Thymus (tissue), 11 donors: ENCODE measurements at regions not wholly inside any gene's neighbourhood (a gene's known extent, or its start where the extent isn't known, plus 50 kb on each side); places are given as distances from the start of the nearest gene placed in this dataset.
"Not testable (repeated sequence)": the region's sequence is repeated elsewhere in the genome, so short reads cannot be mapped to it uniquely, and the experiment has no call there.

Source experiments
- DNase-seq, 9 donors: peaks; one replicate each; pipeline ENCODE4 v3.0.0-alpha.2; 2013; ENCODE audit warnings: low spot score in 9 of 9, low read depth in 6 of 9, missing footprints in 1 of 9
- H3K27ac ChIP-seq, 2 donors: one replicate each; pipeline ENCODE4 v1.5.1; 2013; ENCODE audit warnings: control low read depth in 1 of 2, low read depth in 1 of 2, low read length in 1 of 2, mild to moderate bottlenecking in 1 of 2, moderate library complexity in 1 of 2
- H3K27me3 ChIP-seq, 2 donors: one replicate each; pipeline ENCODE4 v1.5.1; 2013; ENCODE audit warnings: low read length in 1 of 2; ENCODE audit not compliant: control insufficient read depth in 2 of 2, insufficient read depth in 1 of 2
- H3K36me3 ChIP-seq, 2 donors: one replicate each; pipeline ENCODE4 v1.5.1; 2013; ENCODE audit warnings: low read length in 1 of 2, mild to moderate bottlenecking in 1 of 2, moderate library complexity in 1 of 2; ENCODE audit not compliant: control insufficient read depth in 2 of 2, insufficient read depth in 2 of 2
- H3K4me1 ChIP-seq, 2 donors: one replicate each; pipeline ENCODE4 v1.5.1; 2013; ENCODE audit warnings: low read length in 2 of 2; ENCODE audit not compliant: control insufficient read depth in 2 of 2, insufficient read depth in 2 of 2
- H3K4me3 ChIP-seq, 2 donors: one replicate each; pipeline ENCODE4 v1.5.1; 2013; ENCODE audit warnings: low read length in 2 of 2, control low read depth in 1 of 2, mild to moderate bottlenecking in 1 of 2
- H3K9me3 ChIP-seq, 2 donors: one replicate each; pipeline ENCODE4 v1.5.1; 2013; ENCODE audit warnings: low read length in 1 of 2, mild to moderate bottlenecking in 1 of 2; ENCODE audit not compliant: control insufficient read depth in 2 of 2, insufficient read depth in 1 of 2
- WGBS: extraction: QIAGEN DNeasy Blood & Tissue Kit; methylation state at CpG from one replicate; pipeline ENCODE4 v1.1.7; 2013; 5-methylcytosine and 5-hydroxymethylcytosine counted together
- donor health status: healthy.

GRCh38 chr17:26981845-26982425 lies 312.0 kb upstream of the WSB1 start:
- 95% methylated on average over 30 of the region's 30 CpGs for WGBS
- not testable (repeated sequence) for H3K36me3 ChIP-seq, DNase-seq, H3K27ac ChIP-seq, H3K27me3 ChIP-seq, H3K4me3 ChIP-seq, H3K4me1 ChIP-seq
- H3K9me3 ChIP-seq, result peaks cover 8 to 21% of the 10 kb centered on the region in 2 donors

GRCh38 chr17:26982563-26982962 lies 311.4 kb upstream of the WSB1 start:
- not testable (repeated sequence) for H3K4me1 ChIP-seq, DNase-seq, H3K36me3 ChIP-seq, H3K4me3 ChIP-seq, H3K27me3 ChIP-seq, H3K27ac ChIP-seq
- 86% methylated on average over 3 of the region's 3 CpGs for WGBS
- H3K9me3 ChIP-seq, result peaks cover 8 to 21% of the 10 kb centered on the region in 2 donors

- not testable (repeated sequence) for H3K4me3 ChIP-seq, H3K36me3 ChIP-seq, H3K4me1 ChIP-seq, DNase-seq, H3K27me3 ChIP-seq, H3K27ac ChIP-seq
- 70% methylated on average over 3 of the region's 3 CpGs for WGBS
- H3K9me3 ChIP-seq, result peaks cover 5 to 17% of the 10 kb centered on the region in 2 donors
Observed at GRCh38 chr17:26987851-26988250, 306.1 kb upstream of the WSB1 start.

GRCh38 chr17:26994648-26995047 lies 299.3 kb upstream of the WSB1 start:
- H3K4me1 ChIP-seq, H3K4me3 ChIP-seq, H3K36me3 ChIP-seq, H3K27me3 ChIP-seq, DNase-seq, H3K27ac ChIP-seq: not testable (repeated sequence)
- peaks cover 0 to 17% of the 10 kb centered on the region in 2 donors for H3K9me3 ChIP-seq
- WGBS, result 86% methylated on average over 6 of the region's 6 CpGs

- H3K4me1 ChIP-seq, DNase-seq, H3K36me3 ChIP-seq, H3K4me3 ChIP-seq, H3K27me3 ChIP-seq, H3K27ac ChIP-seq: not testable (repeated sequence)
- peaks cover 0 to 17% of the 10 kb centered on the region in 2 donors for H3K9me3 ChIP-seq
- 77% methylated on average over 7 of the region's 7 CpGs for WGBS
Observed at GRCh38 chr17:26996146-26996916, 297.6 kb upstream of the WSB1 start.

GRCh38 chr17:27007734-27008531 lies 286.0 kb upstream of the WSB1 start:
- not testable (repeated sequence) for H3K27me3 ChIP-seq, H3K4me3 ChIP-seq, DNase-seq, H3K36me3 ChIP-seq, H3K27ac ChIP-seq, H3K4me1 ChIP-seq
- H3K9me3 ChIP-seq, result peaks cover 5 to 23% of the 10 kb centered on the region in 2 donors
- 73% methylated on average over 4 of the region's 4 CpGs for WGBS

- Histone ChIP-seq H3K9me3 (peaks cover 5 to 23% of the 10 kb centered on the region in 2 donors), H3K27me3 (no peaks in the 10 kb centered on the region), H3K4me3 (no peak overlapping the region), H3K4me1 (no peaks in the 10 kb centered on the region), H3K36me3 (no peaks in the 10 kb centered on the region), H3K27ac (no peak overlapping the region)
- DNase-seq, result no peak
- 89% methylated on average over 14 of the region's 14 CpGs for WGBS
Observed at GRCh38 chr17:27009087-27009486, 284.8 kb upstream of the WSB1 start.

DNA sequence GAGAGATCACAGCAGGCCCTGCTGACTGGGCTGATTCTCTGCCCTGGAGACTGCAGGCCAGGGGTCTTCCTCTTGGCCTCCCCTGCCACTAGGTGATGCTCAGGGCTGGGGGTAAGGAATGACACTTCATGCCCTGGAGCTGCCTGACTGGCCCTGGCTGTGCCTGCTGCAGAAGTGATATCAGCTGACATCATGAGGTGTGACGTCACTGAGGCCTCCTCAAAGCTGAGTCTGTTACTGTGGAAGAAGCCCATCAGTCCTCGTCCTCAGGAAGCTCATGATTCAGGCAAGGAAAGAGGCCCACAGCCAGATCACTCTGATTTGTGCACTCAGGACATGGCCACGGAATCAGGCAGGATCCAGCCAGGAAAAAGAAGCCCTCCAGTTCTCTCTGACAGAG lies 283.8 kb upstream of the WSB1 start:
- H3K27me3 ChIP-seq, H3K36me3 ChIP-seq, H3K27ac ChIP-seq, H3K4me3 ChIP-seq, H3K4me1 ChIP-seq, DNase-seq: not testable (repeated sequence)
- 54% methylated on average over 3 of the region's 3 CpGs for WGBS
- peaks cover 5 to 20% of the 10 kb centered on the region in 2 donors for H3K9me3 ChIP-seq

DNA sequence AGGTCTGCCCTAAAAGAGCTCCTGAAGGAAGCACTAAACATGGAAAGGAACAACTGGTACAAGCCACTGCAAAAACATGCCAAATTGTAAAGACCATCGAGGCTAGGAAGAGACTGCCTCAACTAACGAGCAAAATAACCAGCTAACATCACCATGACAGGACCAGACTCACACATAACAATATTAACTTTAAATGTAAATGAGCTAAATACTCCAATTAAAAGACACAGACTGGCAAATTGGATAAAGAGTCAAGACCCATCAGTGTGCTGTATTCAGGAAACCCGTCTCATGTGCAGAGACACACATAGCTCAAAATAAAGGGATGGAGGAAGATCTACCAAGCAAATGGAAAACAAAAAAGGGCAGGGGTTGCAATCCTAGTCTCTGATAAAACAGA lies 263.4 kb upstream of the WSB1 start:
- H3K36me3 ChIP-seq, H3K4me3 ChIP-seq, H3K4me1 ChIP-seq, H3K9me3 ChIP-seq, H3K27ac ChIP-seq, DNase-seq, H3K27me3 ChIP-seq: not testable (repeated sequence)
- 76% methylated on average over 3 of the region's 3 CpGs for WGBS
